ENCODE measurements at regions not wholly inside any gene's neighbourhood (a gene's known extent, or its start where the extent isn't known, plus 50 kb on each side); places are given as distances from the start of the nearest gene placed in this dataset.

DNA sequence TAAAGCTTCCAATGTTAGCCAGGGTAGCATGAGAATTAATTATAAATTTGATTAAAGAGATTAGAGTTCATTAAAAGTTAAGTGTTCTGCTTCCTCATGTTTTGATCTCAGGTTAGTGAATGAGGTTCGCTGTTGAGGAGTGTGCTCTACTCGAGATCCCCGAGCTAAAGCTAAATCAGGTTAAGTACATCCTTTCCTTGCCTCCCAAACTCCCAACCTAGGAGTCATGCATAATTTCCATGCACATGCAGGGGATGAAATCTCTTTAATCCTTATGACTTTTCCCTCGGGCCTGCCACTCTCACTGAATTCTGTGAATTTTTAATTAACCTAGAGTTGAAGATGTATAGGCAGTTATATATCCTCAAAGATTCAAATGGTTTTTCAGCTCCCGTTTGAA lies 156.1 kb upstream of the NCK2 start:
- H3K4me3 ChIP-seq (replicated peaks; ENCODE audit: low read depth, low read length): no peak overlapping the region
- TF ChIP-seq, protein P1, sequence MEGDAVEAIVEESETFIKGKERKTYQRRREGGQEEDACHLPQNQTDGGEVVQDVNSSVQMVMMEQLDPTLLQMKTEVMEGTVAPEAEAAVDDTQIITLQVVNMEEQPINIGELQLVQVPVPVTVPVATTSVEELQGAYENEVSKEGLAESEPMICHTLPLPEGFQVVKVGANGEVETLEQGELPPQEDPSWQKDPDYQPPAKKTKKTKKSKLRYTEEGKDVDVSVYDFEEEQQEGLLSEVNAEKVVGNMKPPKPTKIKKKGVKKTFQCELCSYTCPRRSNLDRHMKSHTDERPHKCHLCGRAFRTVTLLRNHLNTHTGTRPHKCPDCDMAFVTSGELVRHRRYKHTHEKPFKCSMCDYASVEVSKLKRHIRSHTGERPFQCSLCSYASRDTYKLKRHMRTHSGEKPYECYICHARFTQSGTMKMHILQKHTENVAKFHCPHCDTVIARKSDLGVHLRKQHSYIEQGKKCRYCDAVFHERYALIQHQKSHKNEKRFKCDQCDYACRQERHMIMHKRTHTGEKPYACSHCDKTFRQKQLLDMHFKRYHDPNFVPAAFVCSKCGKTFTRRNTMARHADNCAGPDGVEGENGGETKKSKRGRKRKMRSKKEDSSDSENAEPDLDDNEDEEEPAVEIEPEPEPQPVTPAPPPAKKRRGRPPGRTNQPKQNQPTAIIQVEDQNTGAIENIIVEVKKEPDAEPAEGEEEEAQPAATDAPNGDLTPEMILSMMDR (IDR thresholded peaks at IDR 0.05; ENCODE audit: low read depth, low read length, missing control alignments): no peak
- DNase-seq (ENCODE audit: extremely low read depth, low read depth): no peak

DNA sequence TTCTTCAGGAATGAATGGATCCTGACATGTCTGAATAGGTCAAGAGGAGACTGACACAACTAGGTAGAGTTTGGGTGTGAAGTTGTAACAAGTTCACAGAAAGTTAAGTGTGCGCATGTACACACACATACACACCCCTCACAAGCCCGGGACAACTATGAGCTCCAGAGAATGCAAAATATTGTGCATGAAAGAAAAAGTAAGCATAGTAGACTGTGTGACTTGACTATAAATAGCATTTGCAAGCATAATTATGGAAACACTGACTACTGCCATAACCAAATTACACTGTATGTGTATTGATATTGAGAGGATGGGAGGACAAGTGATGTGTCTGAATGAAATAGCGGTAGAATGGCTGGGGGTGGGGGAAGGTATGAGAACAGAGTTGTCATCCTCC lies 157.1 kb upstream of the NCK2 start:
- H3K4me3 ChIP-seq (replicated peaks; ENCODE audit: low read depth, low read length): no peak overlapping the region
- no peak for DNase-seq (ENCODE audit: extremely low read depth, low read depth)
- TF ChIP-seq, protein P1 (IDR thresholded peaks at IDR 0.05; ENCODE audit: low read depth, low read length, missing control alignments): no peak

DNA sequence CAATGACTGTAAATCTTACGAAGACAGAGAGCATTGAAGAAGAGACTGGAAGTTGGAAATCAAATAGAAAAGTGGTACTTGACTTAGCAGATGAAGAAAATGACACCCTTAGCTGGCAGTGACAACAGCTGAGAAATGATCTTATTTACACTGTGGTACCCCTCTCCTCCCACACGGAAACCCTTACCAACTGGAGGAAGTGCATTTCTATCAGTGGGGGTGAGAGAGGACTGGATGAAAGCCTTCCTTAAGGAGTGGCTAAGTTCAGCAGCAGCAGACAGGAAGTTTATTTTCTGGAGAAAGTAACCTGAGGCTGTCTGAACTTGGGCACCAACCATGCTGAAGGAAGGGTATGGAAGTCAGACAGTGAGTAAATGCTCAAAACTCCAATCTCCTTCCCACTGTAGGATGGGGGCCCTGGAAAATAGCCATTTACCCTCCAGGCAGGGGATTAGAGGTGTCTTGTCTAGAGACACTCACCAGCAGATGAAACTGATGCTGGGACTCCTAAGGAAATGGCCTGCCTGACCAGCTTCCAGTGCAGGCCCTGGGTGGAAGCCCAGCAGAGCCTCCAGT lies 160.2 kb upstream of the NCK2 start:
- TF ChIP-seq, protein P1 (IDR thresholded peaks at IDR 0.05; ENCODE audit: low read depth, low read length, missing control alignments): no peak
- H3K4me3 ChIP-seq (replicated peaks; ENCODE audit: low read depth, low read length): no peak overlapping the region
- no peak for DNase-seq (ENCODE audit: extremely low read depth, low read depth)

DNA sequence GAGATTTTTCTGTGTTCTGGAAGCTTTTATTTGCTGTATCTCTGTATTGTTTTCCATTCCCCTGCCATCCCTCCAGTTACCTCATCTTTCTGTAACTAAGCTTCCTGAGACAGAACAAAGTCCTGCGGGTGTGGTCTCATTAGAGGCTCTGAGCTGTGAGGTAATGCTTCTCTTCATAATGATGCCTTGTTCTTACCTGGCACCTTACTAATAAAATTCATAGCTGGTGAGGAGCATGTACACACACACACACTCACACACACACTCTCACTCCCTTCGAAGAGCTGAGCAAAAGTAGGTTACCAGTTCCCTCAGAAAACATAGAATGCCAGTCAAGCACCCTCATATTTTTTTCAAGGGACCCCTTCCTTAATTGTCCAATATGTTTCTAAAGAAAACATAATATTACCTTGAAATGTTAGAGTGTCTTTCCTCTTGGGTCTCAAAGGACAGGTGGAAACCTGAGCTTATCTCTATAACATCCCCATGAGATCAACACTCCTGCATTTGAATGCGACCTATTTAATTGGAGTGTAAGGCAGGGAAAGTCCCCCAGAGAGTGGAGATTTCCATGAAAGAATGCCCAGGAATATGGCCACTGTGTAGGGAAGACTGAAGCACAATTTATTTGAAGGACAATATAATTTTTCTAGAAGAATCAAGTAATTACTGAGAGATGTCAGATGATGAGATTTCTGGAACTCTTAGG lies 161.6 kb upstream of the NCK2 start:
- TF ChIP-seq, protein P1 (IDR thresholded peaks at IDR 0.05; ENCODE audit: low read depth, low read length, missing control alignments): no peak
- DNase-seq (ENCODE audit: extremely low read depth, low read depth): no peak
- H3K4me3 ChIP-seq (replicated peaks; ENCODE audit: low read depth, low read length): no peak overlapping the region

DNA sequence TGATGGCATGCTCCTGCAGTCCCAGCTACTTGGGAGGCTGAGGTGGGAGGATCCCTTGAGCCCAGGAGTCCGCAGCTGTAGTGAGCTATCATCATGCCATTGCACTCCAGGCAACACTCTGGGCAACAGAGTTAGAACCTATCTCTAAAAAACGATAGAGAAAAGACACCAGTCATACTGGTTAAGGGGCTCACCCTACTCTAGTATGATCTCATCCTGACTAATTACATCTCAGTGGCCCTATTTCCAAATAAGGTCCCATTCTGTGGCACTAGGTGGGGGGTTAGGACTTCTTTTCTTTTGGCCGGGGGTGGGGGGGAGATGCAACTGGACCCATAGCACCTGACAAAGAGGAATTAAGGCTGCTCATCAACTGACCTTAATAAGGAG lies 163.2 kb upstream of the NCK2 start:
- H3K4me3 ChIP-seq (replicated peaks; ENCODE audit: low read depth, low read length): no peak overlapping the region
- TF ChIP-seq, protein P1 (IDR thresholded peaks at IDR 0.05; ENCODE audit: low read depth, low read length, missing control alignments): no peak
- no peak for DNase-seq (ENCODE audit: extremely low read depth, low read depth)

DNA sequence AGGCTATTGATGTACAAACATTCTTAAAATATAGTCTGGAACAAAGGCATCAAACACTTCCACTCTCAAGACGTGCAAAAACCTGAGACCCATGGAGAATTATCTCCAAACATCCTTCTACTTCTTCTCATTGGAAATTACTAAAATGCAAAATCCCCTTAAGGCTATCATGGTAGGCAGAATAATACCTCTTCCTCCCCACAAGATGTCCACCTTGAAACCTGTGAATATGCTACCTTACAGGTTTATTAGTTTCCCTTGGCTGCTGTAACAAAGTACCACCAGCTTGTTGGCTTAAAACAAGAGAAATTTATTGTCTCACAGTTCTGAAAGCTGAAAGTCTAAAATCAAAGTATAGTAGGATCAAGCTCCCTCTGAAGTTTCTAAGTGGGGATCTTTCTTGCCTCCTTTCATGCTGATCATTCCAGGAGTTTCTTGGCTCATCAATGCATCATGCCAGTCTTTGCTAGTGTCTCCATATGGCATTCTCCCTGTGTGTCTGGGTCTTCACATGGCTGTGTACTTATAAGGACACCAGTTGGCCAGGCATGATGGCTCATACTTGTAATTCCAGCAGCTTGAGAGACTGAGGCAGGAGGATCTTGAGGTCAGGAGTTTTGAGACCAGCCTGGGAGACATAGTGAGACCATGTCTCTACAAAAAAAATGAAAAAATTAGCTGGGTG lies 163.7 kb upstream of the NCK2 start:
- TF ChIP-seq, protein P1 (IDR thresholded peaks at IDR 0.05; ENCODE audit: low read depth, low read length, missing control alignments): no peak
- no peak overlapping the region for H3K4me3 ChIP-seq (replicated peaks; ENCODE audit: low read depth, low read length)
- no peak for DNase-seq (ENCODE audit: extremely low read depth, low read depth)
